H9 (cell line): ENCODE measurements at regions not wholly inside any gene's neighbourhood (a gene's known extent, or its start where the extent isn't known, plus 50 kb on each side); places are given as distances from the start of the nearest gene placed in this dataset.

Experiments used
- DNase-seq: peaks from one replicate; pipeline ENCODE4 v3.0.0-alpha.2; 2017
- H2AFZ ChIP-seq: one replicate; pipeline ENCODE4 v1.6.1; 2013; ENCODE audit warnings: mild to moderate bottlenecking, low read length, control low read depth, moderate library complexity
- H2AK5ac ChIP-seq: 2 replicates; pipeline ENCODE4 v1.6.1; 2013; ENCODE audit warnings: low read length, control low read depth, mixed read lengths; ENCODE audit not compliant: insufficient read length
- H2BK120ac ChIP-seq: one replicate; pipeline ENCODE4 v1.6.1; 2013; ENCODE audit warnings: low read depth, mild to moderate bottlenecking, low read length, control low read depth, inconsistent platforms; ENCODE audit not compliant: poor library complexity, severe bottlenecking
- H2BK12ac ChIP-seq: 2 replicates; pipeline ENCODE4 v1.6.1; 2013; ENCODE audit warnings: low read length, control low read depth, mixed read lengths, low read depth; ENCODE audit not compliant: insufficient read length
- H2BK15ac ChIP-seq: 2 replicates; pipeline ENCODE4 v1.6.1; 2013; ENCODE audit warnings: low read depth, low read length, control low read depth
- H2BK20ac ChIP-seq: one replicate; pipeline ENCODE4 v1.6.1; 2013; ENCODE audit warnings: low read depth, mild to moderate bottlenecking, low read length, control low read depth, inconsistent platforms; ENCODE audit not compliant: poor library complexity, severe bottlenecking
- H2BK5ac ChIP-seq: 2 replicates; pipeline ENCODE4 v1.6.1; 2013; ENCODE audit warnings: low read length, control low read depth, mixed read lengths; ENCODE audit not compliant: insufficient read length
- H3K14ac ChIP-seq: 2 replicates; pipeline ENCODE4 v1.6.1; 2013; ENCODE audit warnings: low read length, control low read depth; ENCODE audit not compliant: insufficient read depth
- H3K18ac ChIP-seq: 2 replicates; pipeline ENCODE4 v1.6.1; 2013; ENCODE audit warnings: low read depth, mild to moderate bottlenecking, mixed read lengths, low read length, control low read depth; ENCODE audit not compliant: insufficient read length
- H3K23ac ChIP-seq: 2 replicates; pipeline ENCODE4 v1.6.1; 2013; ENCODE audit warnings: low read length, control low read depth, mixed read lengths, low read depth; ENCODE audit not compliant: insufficient read length
- H3K23me2 ChIP-seq: 2 replicates; pipeline ENCODE4 v1.6.1; 2013; ENCODE audit warnings: low read depth, mild to moderate bottlenecking, mixed read lengths, low read length, control low read depth; ENCODE audit not compliant: insufficient read length, poor library complexity, severe bottlenecking
- H3K27ac ChIP-seq: 2 replicates; pipeline ENCODE4 v1.5.1; 2013; ENCODE audit warnings: low read length, control low read depth, mixed read lengths, low read depth; ENCODE audit not compliant: insufficient read length
- H3K27me3 ChIP-seq: 2 replicates; pipeline ENCODE4 v1.6.1; 2013; ENCODE audit warnings: low read length, control low read depth, inconsistent platforms; ENCODE audit not compliant: insufficient read depth
- H3K4ac ChIP-seq: 2 replicates; pipeline ENCODE4 v1.6.1; 2013; ENCODE audit warnings: low read depth, mild to moderate bottlenecking, control low read depth, inconsistent platforms, low read length, moderate library complexity
- H3K4me1 ChIP-seq: 2 replicates; pipeline ENCODE4 v1.6.1; 2013; ENCODE audit warnings: low read length, control low read depth, inconsistent platforms; ENCODE audit not compliant: insufficient read depth
- H3K4me2 ChIP-seq: 2 replicates; pipeline ENCODE4 v1.6.1; 2013; ENCODE audit warnings: low read length, control low read depth, mixed read lengths; ENCODE audit not compliant: insufficient read length, insufficient read depth
- H3K56ac ChIP-seq: 2 replicates; pipeline ENCODE4 v1.6.1; 2013; ENCODE audit warnings: low read depth, mild to moderate bottlenecking, mixed read lengths, low read length, control low read depth; ENCODE audit not compliant: insufficient read length
- H3K79me1 ChIP-seq: 2 replicates; pipeline ENCODE4 v1.6.1; 2013; ENCODE audit warnings: low read depth, mild to moderate bottlenecking, moderate library complexity, low read length, control low read depth, inconsistent platforms; ENCODE audit not compliant: insufficient read depth, poor library complexity, severe bottlenecking
- H3K79me2 ChIP-seq: 2 replicates; pipeline ENCODE4 v1.6.1; 2013; ENCODE audit warnings: low read length, control low read depth, inconsistent platforms; ENCODE audit not compliant: insufficient read depth
- H3K9ac ChIP-seq: 2 replicates; pipeline ENCODE4 v1.6.1; 2013; ENCODE audit warnings: low read length, control low read depth, mixed read lengths; ENCODE audit not compliant: insufficient read length; ENCODE audit errors: extremely low read depth
- H3K9me3 ChIP-seq: one replicate; pipeline ENCODE4 v1.6.1; 2013; ENCODE audit warnings: low read depth, low read length, inconsistent platforms; ENCODE audit not compliant: control insufficient read depth
- H3T11ph ChIP-seq: one replicate; pipeline ENCODE4 v1.6.1; 2013; ENCODE audit warnings: mild to moderate bottlenecking, low read length, control low read depth, inconsistent platforms
- H4K20me1 ChIP-seq: one replicate; pipeline ENCODE4 v1.6.1; 2013; ENCODE audit not compliant: control insufficient read depth, insufficient read length, insufficient read depth
- H4K5ac ChIP-seq: 2 replicates; pipeline ENCODE4 v1.6.1; 2013; ENCODE audit warnings: low read depth, mild to moderate bottlenecking, mixed read lengths, low read length, control low read depth; ENCODE audit not compliant: insufficient read length
- H4K8ac ChIP-seq: replicated peaks from 2 replicates; pipeline ENCODE4 v1.6.1; 2013; ENCODE audit warnings: low read length, control low read depth, mixed read lengths, low read depth; ENCODE audit not compliant: insufficient read length
- H4K91ac ChIP-seq: 2 replicates; pipeline ENCODE4 v1.6.1; 2013; ENCODE audit warnings: low read depth, mild to moderate bottlenecking, moderate library complexity, mixed read lengths, low read length, control low read depth; ENCODE audit not compliant: insufficient read length
- H3K27ac Mint-ChIP-seq, 3 experiments: 2 replicates in 2 of 3; 3 replicates in 1 of 3; pipeline ENCODE4 v1.8.0; 2020 to 2021; ENCODE audit warnings: mixed read lengths in 3 of 3, mild to moderate bottlenecking in 1 of 3, moderate library complexity in 1 of 3
- H3K27me3 Mint-ChIP-seq: 2 replicates; pipeline ENCODE4 v1.8.0; 2021; ENCODE audit warnings: low read depth, mild to moderate bottlenecking, moderate library complexity, mixed read lengths
- H3K36me3 Mint-ChIP-seq, 3 experiments: 2 replicates in 2 of 3; 3 replicates in 1 of 3; pipeline ENCODE4 v1.8.0; 2020 to 2021; ENCODE audit warnings: low read depth in 3 of 3, mixed read lengths in 3 of 3; ENCODE audit not compliant: insufficient read depth in 1 of 3
- H3K4me1 Mint-ChIP-seq, 2 experiments: 2 replicates each; pipeline ENCODE4 v1.8.0; 2020; ENCODE audit warnings: mixed read lengths in 2 of 2
- H3K4me3 Mint-ChIP-seq, 2 experiments: 2 replicates in 1 of 2; 3 replicates in 1 of 2; pipeline ENCODE4 v1.8.0; 2020 to 2021; ENCODE audit warnings: mild to moderate bottlenecking in 2 of 2, mixed read lengths in 2 of 2, moderate library complexity in 1 of 2
- H3K9me3 Mint-ChIP-seq, 2 experiments: 2 replicates in 1 of 2; 3 replicates in 1 of 2; pipeline ENCODE4 v1.8.0; 2020; ENCODE audit warnings: mild to moderate bottlenecking in 2 of 2, mixed read lengths in 2 of 2, moderate library complexity in 1 of 2
- WGBS: extraction: QIAGEN DNeasy Blood & Tissue Kit; methylation state at CpG from one replicate; pipeline ENCODE4 v1.1.7; 2013; ENCODE audit warnings: missing lambda C conversion rate, low lambda C conversion rate, mixed read lengths; ENCODE audit not compliant: insufficient read length; ENCODE audit errors: extremely low coverage; 5-methylcytosine and 5-hydroxymethylcytosine counted together
- TF ChIP-seq, protein P1 (sequence below): fragments of 200-600 bp; sonication (generic); conservative IDR thresholded peaks from 3 replicates; pipeline ENCODE4 v1.8.0; 2021; ENCODE audit warnings: antibody characterized with exemption, mild to moderate bottlenecking

DNA sequence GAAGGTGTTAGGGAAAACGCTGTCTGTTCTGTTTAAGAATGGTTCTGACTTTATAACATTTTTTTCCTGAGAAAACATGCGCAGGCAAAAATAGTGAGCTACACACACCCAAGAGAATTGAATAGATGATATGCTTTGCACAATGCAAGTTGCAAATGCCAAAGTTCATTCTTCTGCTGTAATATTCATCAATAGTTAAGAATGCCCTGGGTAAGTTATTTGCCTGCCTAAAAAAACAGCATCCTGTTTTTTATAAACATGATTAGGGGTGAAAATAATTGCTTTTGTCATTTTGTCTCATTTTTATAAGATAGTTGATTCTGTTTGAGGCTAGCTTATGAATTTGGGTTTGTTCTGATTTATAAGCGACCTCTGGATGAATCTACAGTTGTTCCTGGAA lies 99.4 kb downstream of the DTWD1 start:
- H4K91ac ChIP-seq = no peak overlapping the region
- no peaks in the 10 kb centered on the region for H3K9me3 ChIP-seq
- Mint-ChIP-seq H3K4me3 (no peak overlapping the region), H3K27me3 (peaks cover 12% of the 10 kb centered on the region; the same call in 1 of the 2 replicates), H3K27ac (no peak overlapping the region), H3K36me3 (no peaks in the 10 kb centered on the region), H3K4me1 (peaks cover 6 to 7% of the 10 kb centered on the region in 2 experiments), H3K9me3 (peaks cover 3 to 5% of the 10 kb centered on the region in 2 experiments; a peak in 2 of 5 replicates)
- H2AK5ac ChIP-seq = no peak overlapping the region
- H3K56ac ChIP-seq = no peak overlapping the region
- no peak overlapping the region for H3K23ac ChIP-seq
- H3K9ac ChIP-seq = no peak overlapping the region
- no peak overlapping the region for H2BK12ac ChIP-seq
- H4K20me1 ChIP-seq = no peaks in the 10 kb centered on the region
- no peak overlapping the region for H3T11ph ChIP-seq
- H3K79me1 ChIP-seq = no peaks in the 10 kb centered on the region
- no peak overlapping the region for H2BK120ac ChIP-seq
- no peak overlapping the region for H3K4ac ChIP-seq
- H3K4me2 ChIP-seq = no peak overlapping the region
- H3K79me2 ChIP-seq = no peaks in the 10 kb centered on the region
- H3K27ac ChIP-seq = no peak overlapping the region
- no peak overlapping the region for H2BK15ac ChIP-seq
- TF ChIP-seq, protein P1, sequence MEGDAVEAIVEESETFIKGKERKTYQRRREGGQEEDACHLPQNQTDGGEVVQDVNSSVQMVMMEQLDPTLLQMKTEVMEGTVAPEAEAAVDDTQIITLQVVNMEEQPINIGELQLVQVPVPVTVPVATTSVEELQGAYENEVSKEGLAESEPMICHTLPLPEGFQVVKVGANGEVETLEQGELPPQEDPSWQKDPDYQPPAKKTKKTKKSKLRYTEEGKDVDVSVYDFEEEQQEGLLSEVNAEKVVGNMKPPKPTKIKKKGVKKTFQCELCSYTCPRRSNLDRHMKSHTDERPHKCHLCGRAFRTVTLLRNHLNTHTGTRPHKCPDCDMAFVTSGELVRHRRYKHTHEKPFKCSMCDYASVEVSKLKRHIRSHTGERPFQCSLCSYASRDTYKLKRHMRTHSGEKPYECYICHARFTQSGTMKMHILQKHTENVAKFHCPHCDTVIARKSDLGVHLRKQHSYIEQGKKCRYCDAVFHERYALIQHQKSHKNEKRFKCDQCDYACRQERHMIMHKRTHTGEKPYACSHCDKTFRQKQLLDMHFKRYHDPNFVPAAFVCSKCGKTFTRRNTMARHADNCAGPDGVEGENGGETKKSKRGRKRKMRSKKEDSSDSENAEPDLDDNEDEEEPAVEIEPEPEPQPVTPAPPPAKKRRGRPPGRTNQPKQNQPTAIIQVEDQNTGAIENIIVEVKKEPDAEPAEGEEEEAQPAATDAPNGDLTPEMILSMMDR = no peak
- no peak overlapping the region for H3K14ac ChIP-seq
- H4K5ac ChIP-seq = no peak overlapping the region
- no peak overlapping the region for H2AFZ ChIP-seq
- H3K27me3 ChIP-seq = no peaks in the 10 kb centered on the region
- H3K18ac ChIP-seq = no peak overlapping the region
- no peak overlapping the region for H2BK5ac ChIP-seq
- no peaks in the 10 kb centered on the region for H3K23me2 ChIP-seq
- no peak overlapping the region for H4K8ac ChIP-seq
- H3K4me1 ChIP-seq = no peaks in the 10 kb centered on the region; the same call in 1 of the 2 replicates
- no peak overlapping the region for H2BK20ac ChIP-seq
- no peak for DNase-seq
- WGBS = no CpG with 5 or more reads among the region's 3 CpGs
